NCI-H774 (cell line): ENCODE measurements at regions not wholly inside any gene's neighbourhood (a gene's known extent, or its start where the extent isn't known, plus 50 kb on each side); places are given as distances from the start of the nearest gene placed in this dataset.

Source experiments
- DNase-seq: peaks from one replicate; lab custom pipeline; 2025; lab: John Stamatoyannopoulos, UW

DNA sequence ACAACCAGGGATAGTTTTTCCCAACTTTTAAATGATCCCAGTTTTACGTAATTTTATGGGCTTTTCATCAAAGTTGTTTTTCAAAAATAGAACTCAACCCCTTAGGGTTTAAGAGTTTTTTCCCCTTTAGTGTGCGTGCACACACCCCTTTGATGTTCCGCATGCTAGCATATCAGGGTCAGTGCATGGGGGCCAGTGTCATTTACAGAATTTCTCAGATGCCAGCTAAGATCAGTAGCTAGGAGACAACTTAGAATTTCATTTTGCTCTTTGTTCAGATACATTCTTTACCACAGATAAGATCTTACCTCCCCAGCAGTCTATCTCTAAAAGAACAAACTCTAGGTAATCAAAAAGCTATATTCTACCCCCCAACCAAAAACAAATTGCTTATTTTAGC lies 238.5 kb upstream of the SASH1 start:
- no peak for DNase-seq

DNA sequence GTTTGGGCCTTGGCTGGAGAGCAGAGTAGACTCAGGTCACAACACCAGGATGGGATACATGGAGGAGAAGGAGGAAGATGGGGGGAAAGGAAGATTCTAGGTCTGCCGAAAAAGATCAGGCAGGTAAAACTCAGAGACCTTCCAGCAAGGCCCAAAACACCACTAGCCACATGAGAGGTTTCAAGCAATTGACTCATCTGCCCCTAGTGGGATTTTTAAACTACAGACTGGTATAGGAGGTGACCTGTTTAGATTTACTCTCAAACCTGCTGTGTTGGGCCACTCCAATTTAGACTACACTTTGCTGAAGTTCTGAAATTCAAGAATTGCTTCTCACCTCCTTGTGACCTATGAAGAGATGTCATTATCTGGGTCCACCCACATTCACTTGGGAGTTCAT lies 236.9 kb upstream of the SASH1 start:
- no peak for DNase-seq

DNA sequence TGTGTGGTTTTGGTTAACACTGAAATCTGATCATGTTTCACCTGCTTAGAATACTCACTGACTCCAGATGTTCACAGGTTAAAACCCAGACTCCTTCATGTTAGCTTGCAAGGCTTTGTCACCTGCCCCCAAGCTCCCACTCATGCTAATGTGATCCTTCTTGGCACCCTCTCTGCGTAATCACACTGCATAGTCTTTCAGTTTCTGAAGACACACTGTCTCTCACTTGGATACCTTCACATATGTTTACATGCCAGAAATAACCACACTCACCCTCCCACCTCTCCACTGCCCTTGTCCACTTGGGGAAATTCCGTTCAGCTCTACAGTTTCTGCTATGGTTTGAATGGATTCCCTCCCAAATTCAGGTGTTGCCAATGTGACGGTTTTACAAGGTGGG lies 234.7 kb upstream of the SASH1 start:
- DNase-seq = no peak

DNA sequence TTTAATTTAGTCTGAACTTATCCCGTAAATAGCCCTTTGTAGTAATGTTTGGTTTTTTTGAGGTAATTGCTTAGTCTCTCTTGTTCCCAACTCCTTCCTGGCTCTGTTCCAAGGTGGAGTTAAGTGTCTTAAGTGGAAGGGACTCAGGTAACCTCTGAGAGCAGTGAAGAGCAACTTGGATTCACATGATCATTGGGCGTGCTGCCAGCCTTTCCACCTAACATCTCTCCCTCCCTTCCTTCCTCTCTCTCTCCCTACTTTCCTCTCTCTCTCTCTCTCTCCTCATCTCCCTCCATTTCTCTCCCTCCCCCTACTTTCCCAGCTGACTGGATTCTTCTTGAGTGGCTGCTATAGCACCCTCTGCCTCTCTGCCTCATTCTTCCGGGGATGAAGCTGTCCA lies 232.9 kb upstream of the SASH1 start:
- DNase-seq = no peak

DNA sequence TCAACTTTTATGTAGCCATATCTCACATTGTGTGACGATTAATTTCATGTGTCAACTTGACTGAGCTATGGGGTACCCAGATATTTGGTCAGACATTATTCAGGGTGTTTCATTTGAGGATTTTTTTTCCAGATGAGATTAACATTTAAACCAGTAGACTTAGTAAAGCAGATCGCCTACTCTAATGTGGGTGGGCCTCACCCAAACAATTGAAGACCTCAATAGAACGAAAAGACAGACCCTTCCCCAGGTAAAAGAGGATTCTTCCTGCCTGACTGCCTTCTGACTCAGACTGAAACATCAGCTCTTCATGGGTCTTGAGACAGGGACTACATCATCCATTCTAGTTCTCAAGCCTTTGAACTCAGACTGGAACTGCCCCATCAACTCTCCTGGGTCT lies 231.7 kb upstream of the SASH1 start:
- DNase-seq = no peak

DNA sequence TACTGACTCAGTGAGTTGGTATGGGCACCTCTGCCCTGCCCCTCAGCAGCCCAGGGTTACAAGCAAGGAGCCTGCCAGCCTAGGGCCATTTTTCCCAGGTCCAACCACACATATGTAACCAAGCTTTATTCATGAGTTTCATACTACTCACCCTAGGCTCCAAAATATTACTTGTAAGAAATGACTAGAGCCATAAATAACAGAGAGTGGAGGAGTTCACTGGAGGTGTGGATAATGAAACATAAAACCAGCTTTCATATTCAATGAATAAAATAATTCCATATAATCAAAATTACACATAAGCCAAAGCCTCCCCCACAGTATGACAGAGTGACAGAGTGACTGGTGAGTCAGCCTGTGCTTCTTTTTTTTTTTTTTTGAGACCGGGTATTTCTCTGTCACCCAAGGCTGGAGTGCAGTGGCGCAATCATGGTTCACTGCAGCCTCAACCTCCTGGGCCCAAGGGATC lies 229.8 kb upstream of the SASH1 start:
- no peak for DNase-seq

DNA sequence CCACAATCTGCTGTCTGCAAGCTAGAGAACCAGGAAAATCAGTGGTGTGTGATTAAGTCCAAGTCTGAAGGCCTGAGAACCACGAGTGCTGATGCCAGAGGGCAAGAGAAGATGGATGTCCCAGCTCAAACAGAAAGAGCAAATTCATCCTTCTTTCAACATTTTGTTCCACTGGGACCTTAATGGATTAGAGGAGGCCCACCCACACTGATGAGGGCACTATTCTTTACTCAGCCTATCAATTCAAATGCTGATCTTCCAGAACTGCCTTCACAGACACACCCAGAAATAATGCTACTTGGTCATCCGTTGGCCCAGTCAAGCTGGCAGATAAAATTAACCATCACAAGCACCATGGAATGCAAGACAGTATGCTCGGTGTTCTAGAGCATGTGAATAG lies 226.6 kb upstream of the SASH1 start:
- DNase-seq = no peak

DNA sequence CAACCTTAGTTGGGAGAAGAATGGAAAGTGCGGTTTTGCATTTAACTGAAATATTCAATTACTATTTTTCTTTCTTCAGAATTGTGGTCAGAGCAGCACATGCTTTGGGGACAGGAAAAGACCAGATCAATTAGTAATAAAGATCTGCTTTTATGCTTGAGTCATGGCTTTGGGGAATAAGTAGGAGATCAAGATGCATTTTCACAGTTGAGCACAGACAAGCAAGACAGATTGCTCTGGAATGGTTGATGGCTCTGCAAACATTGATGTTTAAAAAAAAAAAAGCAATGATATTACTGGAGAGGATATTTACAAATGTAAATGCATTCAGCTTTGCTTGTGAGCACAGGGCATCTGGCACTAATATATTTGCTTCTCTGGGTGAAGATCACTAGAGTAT lies 224.4 kb upstream of the SASH1 start:
- DNase-seq = no peak

DNA sequence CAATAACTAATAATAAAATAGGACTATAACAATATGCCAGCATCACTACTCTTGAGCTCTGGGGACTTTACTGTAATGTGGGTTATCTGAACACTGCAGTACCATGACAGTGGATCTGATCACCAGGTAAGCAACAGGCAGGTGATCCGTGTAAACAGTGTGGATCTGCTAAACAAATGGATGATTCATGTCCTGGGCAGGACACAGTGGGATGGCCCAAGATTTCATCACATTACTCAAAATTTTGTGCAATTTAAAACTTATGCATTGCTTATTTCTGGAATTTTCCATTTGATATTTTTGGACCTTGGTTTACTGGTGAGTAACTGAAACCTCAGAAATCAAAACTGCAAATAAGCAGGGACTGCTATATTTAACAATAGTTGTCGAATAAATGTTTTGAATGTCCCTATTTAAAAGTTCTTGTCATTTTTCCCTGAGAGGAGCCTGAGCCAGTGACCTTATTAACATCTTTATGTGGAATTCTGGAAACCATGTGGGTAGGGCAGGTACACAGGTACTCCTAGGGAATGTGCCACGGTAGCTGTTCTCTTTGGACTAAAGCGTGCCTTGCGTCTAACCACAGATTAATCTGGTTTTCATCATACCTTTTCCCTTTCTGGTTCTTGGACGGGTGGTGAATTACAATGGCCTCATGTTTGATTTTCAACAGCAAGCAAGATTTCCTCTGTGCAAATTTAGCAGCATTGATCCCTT lies 214.5 kb upstream of the SASH1 start:
- no peak for DNase-seq

DNA sequence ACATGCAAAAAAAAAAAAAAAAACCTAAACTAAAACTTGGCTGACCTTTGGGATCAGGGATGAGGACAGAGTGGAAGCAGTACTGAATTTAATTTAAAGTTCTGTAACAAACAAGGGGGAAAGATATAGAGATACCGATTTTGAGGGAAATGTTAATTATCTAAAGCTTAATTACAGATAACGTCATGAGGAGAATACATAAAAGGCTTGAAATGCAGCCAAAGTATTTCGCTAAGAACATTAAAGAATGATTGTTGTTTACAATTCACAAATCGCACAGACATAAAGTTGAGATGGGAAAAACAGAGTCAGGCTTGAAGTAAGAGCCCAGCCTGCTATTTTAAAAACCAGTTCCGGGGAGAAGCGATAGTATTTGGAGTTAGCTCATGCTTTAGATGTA lies 208.0 kb upstream of the SASH1 start:
- DNase-seq = peak; percentile 21

DNA sequence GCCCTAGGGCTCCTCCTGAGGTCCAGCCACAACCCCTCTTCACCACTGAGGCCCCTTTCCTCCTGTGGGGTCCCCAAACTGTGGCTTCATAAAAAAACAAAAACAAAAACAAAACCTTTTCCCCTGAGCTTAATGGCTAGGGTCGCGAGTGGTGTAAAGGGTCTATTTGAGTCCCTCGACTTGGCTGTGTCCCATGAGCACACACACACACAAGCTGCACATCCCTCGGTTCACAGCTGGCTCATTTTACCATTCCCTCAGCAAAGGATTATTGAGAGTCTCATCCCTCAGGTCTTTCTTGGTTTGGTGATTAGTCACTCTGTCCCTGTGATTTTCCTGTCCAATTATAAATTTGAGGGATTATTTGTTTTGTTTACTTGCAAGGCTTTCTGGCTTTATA lies 206.1 kb upstream of the SASH1 start:
- no peak for DNase-seq

DNA sequence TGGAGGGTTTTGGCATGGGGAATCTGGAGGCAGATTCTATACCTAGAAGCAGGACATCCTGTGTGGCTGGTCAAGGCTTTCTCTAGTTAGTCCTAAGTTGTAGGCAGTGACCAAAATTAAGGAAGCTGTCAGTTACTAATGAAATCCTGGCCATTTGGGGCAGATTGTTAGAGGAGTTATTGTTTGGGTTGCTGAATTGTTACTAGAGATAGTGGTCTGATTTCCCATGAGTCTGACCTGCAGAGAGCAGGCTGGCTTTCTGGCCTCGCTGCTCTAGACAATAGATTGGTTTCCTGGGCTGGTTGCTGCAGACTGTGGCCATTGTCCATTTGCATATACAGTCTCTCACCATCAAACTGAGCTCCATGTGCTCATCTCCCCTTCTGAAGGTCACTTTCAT lies 205.0 kb upstream of the SASH1 start:
- no peak for DNase-seq

DNA sequence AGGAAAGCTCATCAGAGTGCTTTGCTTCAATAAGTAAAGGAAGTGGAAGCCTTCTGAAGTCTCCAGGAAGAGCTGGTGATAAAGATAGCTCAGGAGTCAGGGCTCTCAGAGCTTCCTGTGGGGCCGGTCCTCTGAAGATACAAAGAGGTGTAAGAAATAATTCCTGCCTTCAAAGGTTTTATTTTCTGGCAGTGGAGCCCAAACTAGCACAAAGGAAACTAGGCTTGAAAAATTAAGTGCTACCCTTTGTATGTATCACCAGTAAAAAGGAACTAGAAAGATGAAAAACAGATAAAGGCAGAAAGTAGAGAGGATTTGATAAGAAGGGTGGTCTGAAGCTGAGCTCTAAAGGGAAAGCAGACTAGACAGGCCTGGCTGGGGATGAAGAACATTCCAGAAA lies 204.1 kb upstream of the SASH1 start:
- no peak for DNase-seq

DNA sequence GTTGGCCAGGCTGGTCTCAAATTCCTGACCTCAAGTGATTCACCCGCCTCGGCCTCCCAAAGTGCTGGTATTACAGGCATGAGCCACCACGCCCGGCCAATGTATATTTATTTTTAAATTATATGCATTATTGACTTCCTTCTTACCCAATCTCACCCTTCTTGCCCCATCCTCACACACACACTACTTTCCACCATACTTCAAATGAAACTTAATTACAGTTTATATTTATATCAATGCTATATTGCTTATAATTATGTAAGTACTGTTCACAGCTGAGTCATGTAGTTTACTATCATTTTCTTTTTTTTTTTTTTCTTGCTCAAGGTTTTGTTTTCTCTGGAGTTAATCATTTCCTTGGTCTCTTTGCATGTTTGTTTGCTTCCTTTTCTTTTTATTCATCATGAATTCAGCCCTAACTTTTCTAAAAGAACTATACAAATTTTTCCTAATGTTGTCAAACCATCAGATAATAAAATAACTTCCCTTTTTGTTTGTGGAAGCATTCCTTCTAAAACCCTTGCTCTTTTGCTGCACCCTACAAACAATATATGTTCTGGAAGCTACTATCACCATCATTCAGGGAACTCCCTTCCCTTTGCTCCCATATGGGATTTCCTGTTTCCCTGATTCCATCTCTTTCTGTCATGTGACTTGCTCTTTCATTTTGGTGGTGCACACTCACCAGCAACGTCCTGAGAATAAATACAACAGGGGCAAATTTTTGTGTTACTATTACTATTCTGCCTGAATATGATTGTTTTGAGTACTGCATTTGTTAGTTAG lies 201.7 kb upstream of the SASH1 start:
- no peak for DNase-seq

DNA sequence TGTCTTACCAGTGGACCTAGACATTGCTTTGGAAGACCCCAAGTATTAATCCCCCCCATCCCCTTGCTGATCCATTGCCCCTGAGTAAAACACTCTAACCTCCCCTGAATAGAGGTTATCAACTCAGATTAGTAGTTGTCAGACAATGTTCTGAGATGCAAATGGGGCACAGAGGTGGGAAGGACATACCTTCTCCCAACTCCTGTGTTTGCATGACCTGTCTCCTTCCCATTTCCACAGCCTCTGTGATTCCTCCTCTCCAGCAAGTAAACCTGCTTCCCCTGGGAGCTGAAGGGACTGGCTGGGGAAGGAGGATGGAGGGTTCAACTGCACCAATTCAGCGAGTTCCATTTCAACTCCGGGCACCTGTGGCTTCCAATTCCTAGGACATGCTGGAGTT lies 199.8 kb upstream of the SASH1 start:
- DNase-seq = no peak

DNA sequence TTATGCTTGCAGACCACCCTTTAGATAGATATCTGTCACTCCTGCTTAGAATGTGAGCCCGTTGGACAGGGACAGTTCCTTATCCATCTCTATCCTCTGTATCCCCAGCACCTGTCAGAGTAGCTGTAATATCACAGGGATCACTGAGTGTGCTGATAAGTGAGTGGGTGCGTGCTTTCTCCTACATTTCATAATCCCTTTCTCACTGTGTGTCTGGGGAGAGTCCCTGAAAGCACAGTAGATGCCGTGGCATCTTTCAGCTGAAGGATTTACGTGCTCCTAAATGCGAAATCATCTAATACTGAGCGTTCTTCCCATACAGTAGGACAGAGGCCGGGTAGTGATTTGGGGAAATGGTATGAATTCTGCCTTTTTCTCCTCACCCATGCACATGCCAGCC lies 198.9 kb upstream of the SASH1 start:
- no peak for DNase-seq

DNA sequence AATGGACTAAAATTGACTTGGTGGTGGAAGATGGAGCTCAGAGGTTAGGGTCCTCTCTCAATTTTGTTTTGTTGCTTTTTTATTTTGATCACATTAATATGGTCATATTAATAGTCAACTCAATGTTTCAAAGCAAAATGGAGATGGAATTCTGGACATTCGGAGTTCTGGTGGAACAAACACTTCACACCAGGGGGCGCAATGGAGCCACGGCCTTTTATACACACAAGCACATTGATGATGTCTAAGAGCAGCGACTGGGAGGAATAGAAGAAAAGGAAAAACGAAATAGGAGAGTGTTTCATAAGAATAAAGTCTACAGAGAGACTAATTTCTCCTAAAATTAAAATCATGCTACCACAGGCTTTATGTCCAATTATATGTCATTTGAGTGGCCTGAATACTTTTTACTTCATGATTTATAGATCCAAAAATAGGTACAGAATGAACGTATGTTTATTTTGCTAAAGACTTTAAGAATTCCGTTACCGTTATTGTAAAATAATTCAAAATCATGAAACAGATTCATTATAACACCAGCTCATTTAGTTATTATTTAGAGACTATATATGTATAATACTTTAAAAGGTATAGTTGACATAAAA lies 197.6 kb upstream of the SASH1 start:
- DNase-seq = no peak

DNA sequence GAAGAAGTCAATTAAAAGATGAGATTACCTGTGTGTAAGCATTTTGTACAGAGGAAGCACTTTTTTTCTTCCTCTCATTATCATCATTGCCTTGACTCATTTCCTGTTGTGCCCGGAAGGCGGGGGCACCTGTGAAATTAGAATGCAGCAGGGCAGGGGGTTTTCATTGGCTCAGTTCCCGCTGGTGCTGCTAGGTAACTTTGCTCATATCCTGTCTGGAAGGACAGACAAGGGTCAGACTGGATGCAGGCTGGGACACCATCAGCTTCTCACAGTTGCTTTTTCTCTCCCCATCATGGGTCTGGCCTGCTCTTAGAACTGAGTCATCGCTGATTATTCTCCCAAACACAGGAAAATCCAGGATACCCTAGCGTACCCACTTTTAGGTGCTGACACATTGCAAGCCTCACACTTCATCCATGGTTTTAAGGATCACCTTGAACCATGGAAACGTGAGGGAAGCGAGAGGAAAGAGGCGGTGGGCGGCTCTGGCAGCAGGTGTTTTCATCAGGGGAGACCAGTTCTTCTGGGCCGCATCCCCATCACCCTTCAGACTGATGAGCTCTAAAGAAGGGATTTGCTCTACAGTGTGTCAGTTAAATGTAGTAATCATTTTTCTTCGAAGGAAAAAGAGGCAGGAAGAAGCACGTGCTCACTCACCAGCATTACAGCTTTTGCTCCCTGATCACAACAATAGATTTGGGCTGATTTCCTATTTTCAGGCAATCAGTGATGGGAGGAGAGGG lies 195.7 kb upstream of the SASH1 start:
- DNase-seq = no peak

DNA sequence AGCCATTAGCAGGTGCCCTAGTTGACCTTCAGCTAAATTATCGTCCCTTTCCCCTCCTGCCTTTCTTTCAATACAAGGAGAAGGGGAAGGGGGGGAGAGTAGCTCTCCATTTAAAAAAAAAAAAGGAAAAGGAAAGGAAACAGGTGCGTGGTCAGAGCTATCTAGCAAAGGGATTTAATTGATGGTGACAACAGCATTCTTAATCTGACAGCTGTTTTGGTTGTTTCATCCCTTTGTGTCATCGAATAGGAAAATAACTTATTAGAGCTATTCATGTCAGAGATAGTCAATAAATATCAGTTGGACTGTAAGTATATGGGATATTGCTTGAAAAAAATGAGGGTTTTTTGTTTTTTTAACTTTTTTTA lies 195.2 kb upstream of the SASH1 start:
- DNase-seq = no peak

DNA sequence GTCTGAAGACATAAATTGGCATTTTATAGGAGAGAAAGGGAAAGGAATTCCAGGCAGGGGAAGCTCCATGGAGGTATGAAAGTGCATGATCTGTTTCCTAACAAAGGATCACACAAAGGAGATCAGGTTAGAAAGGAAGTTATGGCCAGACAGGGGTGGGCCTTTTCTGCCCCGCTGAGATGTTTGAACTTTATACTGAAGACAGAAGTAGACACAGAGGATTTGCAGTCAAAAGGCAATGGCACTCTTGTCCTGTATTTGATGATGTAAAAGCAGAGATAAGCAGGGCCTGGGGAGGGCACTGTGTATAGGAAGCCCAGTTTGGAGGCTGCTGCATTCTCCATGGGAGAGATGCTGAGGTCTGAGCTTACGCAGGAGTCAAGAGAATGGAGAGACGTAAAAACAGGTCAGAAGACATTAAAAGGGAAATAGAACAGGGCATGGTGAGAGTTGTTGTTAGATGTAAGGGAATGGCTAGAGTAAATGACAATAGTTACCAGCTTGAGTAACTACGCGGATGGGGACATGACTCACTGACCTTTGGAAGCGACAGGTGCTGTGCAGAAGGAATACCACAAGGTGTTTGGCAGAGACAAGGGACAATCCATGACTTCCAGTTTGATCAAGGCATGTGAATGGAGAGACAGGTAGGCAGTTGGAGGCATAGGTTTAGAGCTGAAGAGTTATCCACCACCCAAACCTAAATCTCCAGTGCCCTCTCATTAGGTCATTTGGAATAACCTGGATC lies 190.6 kb upstream of the SASH1 start:
- DNase-seq = no peak

DNA sequence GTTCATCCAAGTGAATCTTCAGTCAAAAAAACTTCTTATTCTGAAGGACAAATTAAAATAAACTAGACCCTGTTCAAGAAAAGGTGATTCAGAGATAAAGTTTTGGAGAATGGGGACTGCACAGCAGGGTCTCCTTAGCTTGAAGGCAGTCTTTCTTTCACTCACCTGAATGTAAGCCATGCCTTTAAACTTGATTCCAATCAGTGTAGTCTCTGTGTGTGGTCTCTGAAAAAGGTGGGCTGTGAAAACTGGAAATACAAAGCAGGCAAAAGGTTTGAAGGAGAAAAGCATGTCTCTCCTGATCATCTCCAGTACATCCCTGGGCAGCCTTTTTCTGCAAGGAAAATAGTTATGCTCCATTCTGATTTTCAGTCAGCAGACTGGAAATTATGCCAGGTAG lies 188.0 kb upstream of the SASH1 start:
- DNase-seq = no peak

DNA sequence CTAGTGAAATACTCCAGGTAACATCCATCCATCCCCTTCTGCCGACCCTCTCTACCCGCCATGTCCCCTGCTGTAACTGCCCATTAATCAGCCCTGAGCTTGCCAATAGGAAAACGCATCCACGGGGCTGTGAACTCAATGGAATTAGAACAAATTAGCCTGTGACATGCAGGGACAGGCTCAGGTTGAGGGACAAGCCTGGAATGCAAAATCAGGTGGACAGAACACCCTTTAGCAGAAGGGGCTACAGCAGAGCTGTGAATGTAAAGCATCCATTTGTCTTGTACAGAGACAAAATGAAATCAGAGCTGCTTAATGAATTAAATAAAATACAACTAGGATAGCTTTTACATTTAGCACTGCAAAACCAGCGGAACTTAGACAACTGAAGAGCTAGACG lies 187.3 kb upstream of the SASH1 start:
- DNase-seq = no peak
